ENCODE measurements at regions not wholly inside any gene's neighbourhood (a gene's known extent, or its start where the extent isn't known, plus 50 kb on each side); places are given as distances from the start of the nearest gene placed in this dataset.

GRCh38 chr20:39795401-39796272, 833.5 kb downstream of the DHX35 start:
- DNase-seq: no peak

- no peak for DNase-seq
Measured at GRCh38 chr20:39792334-39792733, 830.2 kb downstream of the DHX35 start.

- DNase-seq: no peak
Measured at GRCh38 chr20:39789411-39789810, 827.3 kb downstream of the DHX35 start.

GRCh38 chr20:39785252-39785917, 823.2 kb downstream of the DHX35 start:
- no peak for DNase-seq

- DNase-seq: no peak
Measured at GRCh38 chr20:39784693-39785092, 822.5 kb downstream of the DHX35 start.

GRCh38 chr20:39778847-39779604, 816.9 kb downstream of the DHX35 start:
- no peak for DNase-seq

GRCh38 chr20:39778431-39778830, 816.3 kb downstream of the DHX35 start:
- no peak for DNase-seq

GRCh38 chr20:39777610-39778009, 815.5 kb downstream of the DHX35 start:
- no peak for DNase-seq

GRCh38 chr20:39775110-39775509, 813.0 kb downstream of the DHX35 start:
- no peak for DNase-seq

GRCh38 chr20:39773380-39774000, 811.3 kb downstream of the DHX35 start:
- no peak for DNase-seq

GRCh38 chr20:39767352-39767751, 805.2 kb downstream of the DHX35 start:
- DNase-seq: no peak

- no peak for DNase-seq
Measured at GRCh38 chr20:39766333-39766732, 804.2 kb downstream of the DHX35 start.

- no peak for DNase-seq
Measured at GRCh38 chr20:39762716-39763115, 800.6 kb downstream of the DHX35 start.

- DNase-seq: no peak
Measured at GRCh38 chr20:39758876-39759275, 796.7 kb downstream of the DHX35 start.

- no peak for DNase-seq
Measured at GRCh38 chr20:39756828-39757227, 794.7 kb downstream of the DHX35 start.

- no peak for DNase-seq
Measured at GRCh38 chr20:39756369-39756768, 794.2 kb downstream of the DHX35 start.

- DNase-seq: no peak
Measured at GRCh38 chr20:39752262-39752876, 790.2 kb downstream of the DHX35 start.

GRCh38 chr20:39751557-39752137, 789.5 kb downstream of the DHX35 start:
- no peak for DNase-seq

GRCh38 chr20:39745380-39745779, 783.2 kb downstream of the DHX35 start:
- DNase-seq: no peak

- no peak for DNase-seq
Measured at GRCh38 chr20:39738651-39739050, 776.5 kb downstream of the DHX35 start.

- no peak for DNase-seq
Measured at GRCh38 chr20:39736434-39737327, 774.5 kb downstream of the DHX35 start.

Measured in stimulated activated CD4-positive, alpha-beta T cell treated with anti-CD3 and anti-CD28 coated beads, Interleukin-4, amount 100 ng/mL, for 24 hours (primary cell).